ENCODE measurements at regions not wholly inside any gene's neighbourhood (a gene's known extent, or its start where the extent isn't known, plus 50 kb on each side); places are given as distances from the start of the nearest gene placed in this dataset.
A peak's percentile ranks its signal among the peaks of the same experiment; 100 is the strongest.

DNA sequence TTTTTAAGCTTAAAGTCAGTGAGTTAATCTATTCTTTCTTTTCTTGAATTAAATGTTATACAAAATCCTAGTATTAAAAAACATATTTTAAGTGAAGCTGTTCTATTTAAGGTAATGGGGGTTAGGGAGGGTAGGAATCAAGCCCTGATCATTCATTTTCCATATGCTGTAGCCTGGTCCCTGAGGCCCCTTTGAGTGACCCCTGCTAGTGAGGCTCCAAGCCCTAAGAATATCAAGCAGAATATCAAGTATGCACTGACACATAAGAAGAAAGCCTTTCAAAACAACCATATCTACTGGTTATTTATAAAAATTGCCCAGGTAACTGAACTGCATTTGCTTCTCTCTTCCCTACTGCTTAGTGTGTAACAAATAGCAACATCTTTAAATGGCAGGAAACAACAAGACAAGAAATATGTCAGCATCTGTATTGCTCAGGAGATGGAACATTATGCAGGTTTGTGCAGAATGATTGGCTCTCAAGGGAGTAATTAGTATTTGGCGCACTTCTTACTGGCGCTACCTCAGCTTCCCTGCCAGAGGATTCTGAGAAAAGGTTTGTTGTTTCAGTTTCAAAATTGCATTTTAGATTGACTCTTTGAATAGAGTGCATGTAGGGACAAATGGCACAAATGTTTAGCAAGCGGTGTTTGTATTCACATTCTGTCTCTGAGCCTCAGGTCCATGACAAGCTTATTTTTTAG, 223.0 kb downstream of the DUSP6 start:
- H3K27me3 Mint-ChIP-seq (ENCODE audit: low read depth), result no peaks in the 10 kb centered on the region
- DNase-seq (ENCODE audit: low spot score in 2 of 2, unreplicated experiment in 2 of 2), result no peak
- peaks cover 4% of the 10 kb centered on the region for H3K9me3 Mint-ChIP-seq
- H3K4me1 Mint-ChIP-seq, result peaks cover 10% of the 10 kb centered on the region
- no peak overlapping the region for H3K4me3 Mint-ChIP-seq
- H3K36me3 Mint-ChIP-seq, result no peaks in the 10 kb centered on the region
- TF ChIP-seq CTCF (IDR thresholded peaks at IDR 0.05; ENCODE audit: unreplicated experiment), result no peak
- no peak overlapping the region for H3K27ac Mint-ChIP-seq

DNA sequence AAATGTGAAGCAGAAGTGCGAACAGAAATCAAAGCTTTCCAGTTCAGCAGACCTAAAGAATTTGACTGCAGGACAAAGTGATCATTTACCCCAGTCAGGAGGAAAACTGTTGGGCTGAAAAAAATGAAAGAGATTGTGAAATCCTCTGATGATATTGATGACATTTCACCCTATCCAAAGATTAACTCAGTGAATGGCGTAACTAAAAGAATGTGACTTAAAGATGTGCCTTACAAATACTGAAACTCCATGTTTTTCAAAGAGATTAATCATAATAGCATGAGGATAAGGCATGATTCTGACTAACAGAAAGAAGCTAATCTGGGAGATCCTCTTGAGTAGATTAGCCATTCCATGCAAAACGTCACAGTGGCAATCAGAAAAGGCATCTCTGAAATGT, 225.6 kb downstream of the DUSP6 start:
- no peaks in the 10 kb centered on the region for H3K36me3 Mint-ChIP-seq
- peaks cover 10% of the 10 kb centered on the region for H3K4me1 Mint-ChIP-seq
- H3K27me3 Mint-ChIP-seq (ENCODE audit: low read depth), result no peaks in the 10 kb centered on the region
- H3K27ac Mint-ChIP-seq, result no peak overlapping the region
- no peak overlapping the region for H3K4me3 Mint-ChIP-seq
- H3K9me3 Mint-ChIP-seq, result peaks cover 4% of the 10 kb centered on the region
- DNase-seq (ENCODE audit: low spot score in 2 of 2, unreplicated experiment in 2 of 2), result no peak
- TF ChIP-seq CTCF (IDR thresholded peaks at IDR 0.05; ENCODE audit: unreplicated experiment), result no peak

GRCh38 chr12:89122852-89123251, 229.4 kb downstream of the DUSP6 start:
- Mint-ChIP-seq H3K4me1 (peaks cover 8% of the 10 kb centered on the region), H3K36me3 (no peaks in the 10 kb centered on the region), H3K4me3 (no peak overlapping the region), H3K9me3 (peaks cover 4% of the 10 kb centered on the region), H3K27ac (no peak overlapping the region), H3K27me3 (ENCODE audit: low read depth) (no peaks in the 10 kb centered on the region)
- no peak for DNase-seq (ENCODE audit: low spot score in 2 of 2, unreplicated experiment in 2 of 2)
- TF ChIP-seq CTCF (IDR thresholded peaks at IDR 0.05; ENCODE audit: unreplicated experiment), result no peak

DNA sequence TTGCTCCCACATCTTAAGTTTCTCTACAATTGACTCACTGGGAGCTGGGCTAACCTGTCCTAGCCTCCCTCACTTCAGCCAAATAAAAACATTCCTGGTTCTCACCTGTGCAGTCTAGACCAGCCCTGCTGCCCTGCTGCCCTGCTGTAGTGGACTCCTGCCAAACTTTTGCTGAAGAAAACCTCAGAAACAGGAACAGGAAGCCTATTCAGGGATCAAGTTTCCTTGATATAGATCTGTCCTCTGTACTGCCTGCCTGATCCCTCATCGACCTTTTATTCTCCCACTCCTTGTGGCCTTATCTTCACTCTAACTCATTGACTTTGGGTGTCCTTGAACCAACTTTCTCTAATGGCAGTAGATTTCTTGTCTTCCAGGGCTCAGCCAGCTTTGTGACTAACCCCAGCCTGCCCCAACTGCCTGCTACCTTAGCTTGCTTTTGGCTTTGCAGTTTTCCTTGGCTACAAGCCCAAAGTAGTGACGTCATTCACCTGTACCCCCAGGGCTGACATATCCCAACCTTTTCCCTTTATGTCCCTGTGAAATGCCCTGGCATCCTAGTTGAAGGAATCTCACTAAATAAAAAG, 234.8 kb downstream of the DUSP6 start:
- TF ChIP-seq CTCF (IDR thresholded peaks at IDR 0.05; ENCODE audit: unreplicated experiment), result no peak
- Mint-ChIP-seq H3K9me3 (no peaks in the 10 kb centered on the region), H3K4me3 (no peak overlapping the region), H3K36me3 (no peaks in the 10 kb centered on the region), H3K27me3 (ENCODE audit: low read depth) (no peaks in the 10 kb centered on the region), H3K4me1 (peaks cover 8% of the 10 kb centered on the region), H3K27ac (peak overlapping the region; percentile 15)
- no peak for DNase-seq (ENCODE audit: low spot score in 2 of 2, unreplicated experiment in 2 of 2)

- no peak for DNase-seq (ENCODE audit: low spot score in 2 of 2, unreplicated experiment in 2 of 2)
- Mint-ChIP-seq H3K27ac (no peak overlapping the region), H3K27me3 (ENCODE audit: low read depth) (no peaks in the 10 kb centered on the region), H3K4me1 (no peaks in the 10 kb centered on the region), H3K36me3 (no peaks in the 10 kb centered on the region), H3K4me3 (no peak overlapping the region), H3K9me3 (no peaks in the 10 kb centered on the region)
- no peak for TF ChIP-seq CTCF (IDR thresholded peaks at IDR 0.05; ENCODE audit: unreplicated experiment)
Measured at GRCh38 chr12:89111964-89112363, 240.3 kb downstream of the DUSP6 start.
